ENCODE measurements at regions not wholly inside any gene's neighbourhood (a gene's known extent, or its start where the extent isn't known, plus 50 kb on each side); places are given as distances from the start of the nearest gene placed in this dataset.

GRCh38 chr3:177473184-177473583 lies 275.9 kb upstream of the TBL1XR1 start:
- TF ChIP-seq CTCF (IDR thresholded peaks at IDR 0.05; ENCODE audit: low read depth, low read length, missing input control) (no peak), MAX (IDR thresholded peaks at IDR 0.05) (no peak), NR2F2 (IDR thresholded peaks at IDR 0.05) (no peak)
